Activated CD8-positive, alpha-beta memory T cell treated with anti-CD3 and anti-CD28 coated beads for 24 hours (primary cell): ENCODE measurements at regions not wholly inside any gene's neighbourhood (a gene's known extent, or its start where the extent isn't known, plus 50 kb on each side); places are given as distances from the start of the nearest gene placed in this dataset.
"Not testable (repeated sequence)": the region's sequence is repeated elsewhere in the genome, so short reads cannot be mapped to it uniquely, and the experiment has no call there.

Experiments used
- DNase-seq: peaks from one replicate; pipeline ENCODE4 v3.0.0-alpha.2; 2020

DNA sequence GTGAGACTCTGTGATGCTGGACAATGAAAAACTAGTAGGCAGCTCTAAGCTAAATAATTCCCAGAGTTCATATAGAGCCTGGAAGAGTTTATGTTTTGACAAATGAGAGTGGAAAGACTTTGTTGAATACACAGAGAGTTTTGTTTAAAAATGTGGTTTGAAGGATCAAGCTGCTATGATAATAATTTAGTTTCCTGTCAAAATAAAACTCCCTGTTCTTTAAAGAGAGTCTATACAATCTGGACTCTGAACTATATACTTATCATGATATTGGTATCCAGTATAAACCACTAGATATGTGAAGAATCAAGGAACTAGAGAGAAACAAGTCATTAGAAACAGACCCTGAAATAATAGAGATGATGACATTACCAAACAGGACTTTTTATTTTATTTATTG lies 158.6 kb downstream of the C4orf33 start:
- DNase-seq = no peak

DNA sequence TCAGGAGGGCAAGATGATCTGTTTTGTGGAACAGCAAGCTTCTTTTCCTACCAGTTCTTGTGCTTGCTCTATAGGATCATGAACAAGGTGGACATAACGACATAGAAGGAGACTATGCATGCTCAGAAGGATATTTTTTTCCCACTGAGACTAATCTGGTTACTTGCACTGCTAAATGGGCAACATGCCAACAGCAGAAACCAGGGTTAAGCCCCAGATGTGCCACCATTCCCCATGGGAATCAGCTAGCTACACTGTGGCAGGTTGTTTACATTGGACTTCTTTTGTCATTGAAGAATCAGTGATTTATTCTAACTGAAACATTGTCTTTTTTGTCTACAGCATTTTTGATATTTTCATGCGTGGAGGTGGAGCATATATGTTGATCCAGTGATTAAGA lies 165.6 kb downstream of the C4orf33 start:
- no peak for DNase-seq

DNA sequence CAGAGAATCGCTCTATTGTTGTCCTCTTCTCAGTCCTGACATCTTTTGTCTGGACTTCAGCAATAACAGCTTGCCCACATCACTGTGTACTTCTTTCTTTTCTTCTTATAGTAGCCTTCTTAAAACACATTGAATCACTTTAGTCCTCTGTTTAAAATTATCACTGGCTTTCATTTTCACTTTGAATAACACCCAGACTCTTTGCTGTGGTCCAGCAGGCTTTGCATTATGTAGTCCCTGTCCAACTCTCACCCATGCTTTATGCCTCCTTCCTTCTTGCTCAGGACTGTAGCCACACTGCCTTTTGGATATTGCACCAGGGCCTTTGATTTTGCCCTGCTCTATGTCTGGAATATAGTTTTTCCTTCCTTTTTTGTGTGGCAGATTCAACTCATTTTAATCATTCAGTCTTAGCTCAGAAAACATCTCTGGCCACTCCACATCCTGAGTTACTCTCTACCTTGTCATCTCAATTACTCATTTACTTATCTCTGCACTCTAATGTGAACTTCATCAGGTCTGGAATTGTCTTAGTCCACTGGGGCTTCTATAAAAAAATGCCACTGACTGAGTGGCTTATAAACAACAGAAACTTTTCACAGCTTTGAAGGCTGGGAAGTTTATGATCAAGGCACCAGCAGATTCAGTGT lies 168.2 kb downstream of the C4orf33 start:
- DNase-seq = no peak

DNA sequence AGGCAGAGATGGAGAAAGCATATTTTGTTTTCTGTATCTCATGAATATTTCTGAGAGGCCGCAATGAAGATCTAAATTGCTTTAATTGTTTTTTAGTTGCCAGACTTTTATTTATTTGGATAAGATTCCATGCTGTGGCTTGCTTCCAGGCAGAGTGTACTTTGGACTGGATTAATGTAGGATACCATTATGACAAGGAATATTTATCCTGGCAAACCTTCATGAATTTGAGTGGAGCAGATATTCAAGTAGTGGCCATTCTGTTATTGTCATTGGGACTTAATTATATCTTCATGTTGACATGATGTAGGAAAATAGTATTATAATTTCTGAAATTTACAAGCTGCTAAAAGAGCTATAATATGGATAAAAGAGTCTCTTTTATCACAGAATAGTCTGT lies 182.9 kb downstream of the C4orf33 start:
- no peak for DNase-seq

DNA sequence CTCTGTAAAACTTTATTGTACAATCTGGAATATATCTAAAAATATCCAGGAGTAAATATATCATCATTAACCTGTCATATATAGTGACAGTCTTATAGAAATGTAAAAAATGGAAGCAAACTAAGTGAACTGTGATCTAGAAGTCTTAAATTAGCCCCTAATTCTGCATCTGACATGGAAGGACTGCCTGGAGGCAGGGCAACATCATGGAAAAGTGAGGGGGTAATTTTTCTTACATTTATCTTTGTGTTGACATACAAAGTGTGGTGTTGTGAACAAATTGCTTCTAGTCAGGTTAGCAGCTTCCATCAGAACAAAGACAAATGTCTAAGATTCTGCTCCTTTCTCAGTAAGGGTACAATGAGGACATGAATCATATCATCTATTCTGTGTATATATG lies 186.3 kb downstream of the C4orf33 start:
- no peak for DNase-seq

DNA sequence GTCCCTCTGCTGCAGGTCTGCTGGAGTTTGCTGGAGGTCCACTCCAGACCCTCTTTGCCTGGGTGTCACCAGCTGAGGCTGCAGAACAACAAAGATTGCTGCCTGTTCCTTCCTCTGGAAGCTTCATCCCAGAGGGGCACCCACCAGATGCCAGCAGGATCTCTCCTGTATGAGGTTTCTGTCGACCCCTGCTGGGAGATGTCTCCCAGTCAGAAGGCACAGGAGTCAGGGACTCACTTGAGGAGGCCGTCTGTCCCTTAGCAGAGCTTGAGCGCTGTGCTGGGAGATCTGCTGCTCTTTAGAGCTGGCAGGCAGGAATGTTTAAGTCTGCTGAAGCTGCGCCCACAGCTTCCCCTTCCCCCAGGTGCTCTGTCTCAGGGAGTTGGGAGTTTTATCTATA lies 196.2 kb downstream of the C4orf33 start:
- DNase-seq = not testable (repeated sequence)

DNA sequence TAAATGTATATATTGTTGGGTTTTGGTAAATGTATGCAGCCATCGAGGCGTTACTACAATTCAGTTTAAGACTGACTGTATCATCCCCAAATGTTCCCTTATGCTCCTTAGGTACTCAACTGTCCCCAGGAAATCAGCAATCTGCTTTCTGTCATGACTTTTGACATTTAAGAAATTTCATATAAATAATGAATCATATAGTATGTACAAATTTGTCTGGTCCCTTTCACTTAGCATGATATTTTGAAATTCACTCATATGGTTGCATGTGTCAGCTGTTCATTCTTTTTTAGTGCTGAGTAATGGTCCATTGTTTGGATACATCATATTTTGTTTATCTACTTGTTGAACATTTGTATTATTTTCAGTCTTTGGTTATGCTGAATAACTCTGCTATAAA lies 218.8 kb downstream of the C4orf33 start:
- no peak for DNase-seq

DNA sequence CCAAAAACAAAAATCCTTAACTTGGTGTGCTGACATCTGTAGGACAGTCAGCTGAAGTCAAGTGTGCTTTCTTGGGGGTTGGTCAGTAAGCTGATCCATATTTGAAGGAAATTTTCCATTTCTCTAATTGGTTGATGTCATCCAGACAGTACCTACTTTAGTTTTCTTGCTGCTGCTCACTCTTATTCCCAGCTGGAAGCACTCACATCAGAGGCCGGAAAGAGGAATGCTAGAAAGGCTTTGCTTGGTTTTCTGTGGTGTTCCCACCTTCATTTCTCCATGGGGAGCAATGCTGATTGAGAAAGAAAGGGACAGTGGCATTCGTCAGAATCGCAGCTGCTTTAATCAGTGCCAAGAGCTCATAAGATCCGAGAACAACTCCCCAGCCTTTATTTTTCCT lies 227.0 kb downstream of the C4orf33 start:
- no peak for DNase-seq

DNA sequence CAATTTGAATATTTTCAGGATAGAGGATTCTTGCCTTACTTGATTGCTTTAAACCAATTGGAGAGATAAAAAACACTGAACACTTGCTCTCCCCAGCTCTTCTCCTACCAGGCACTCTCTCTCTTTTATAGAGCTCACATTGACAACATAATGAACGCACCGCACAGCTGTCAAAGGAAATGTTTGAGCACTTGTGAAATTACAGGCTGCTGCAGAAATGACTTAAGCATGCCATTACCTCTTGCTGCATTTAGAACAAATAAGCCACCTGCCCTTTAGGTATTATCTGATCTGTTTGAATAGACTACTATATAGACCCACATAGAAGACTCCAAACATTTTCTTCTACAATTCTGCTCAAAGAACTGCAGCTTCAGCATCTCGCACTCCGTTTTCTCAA lies 227.7 kb downstream of the C4orf33 start:
- DNase-seq = no peak

DNA sequence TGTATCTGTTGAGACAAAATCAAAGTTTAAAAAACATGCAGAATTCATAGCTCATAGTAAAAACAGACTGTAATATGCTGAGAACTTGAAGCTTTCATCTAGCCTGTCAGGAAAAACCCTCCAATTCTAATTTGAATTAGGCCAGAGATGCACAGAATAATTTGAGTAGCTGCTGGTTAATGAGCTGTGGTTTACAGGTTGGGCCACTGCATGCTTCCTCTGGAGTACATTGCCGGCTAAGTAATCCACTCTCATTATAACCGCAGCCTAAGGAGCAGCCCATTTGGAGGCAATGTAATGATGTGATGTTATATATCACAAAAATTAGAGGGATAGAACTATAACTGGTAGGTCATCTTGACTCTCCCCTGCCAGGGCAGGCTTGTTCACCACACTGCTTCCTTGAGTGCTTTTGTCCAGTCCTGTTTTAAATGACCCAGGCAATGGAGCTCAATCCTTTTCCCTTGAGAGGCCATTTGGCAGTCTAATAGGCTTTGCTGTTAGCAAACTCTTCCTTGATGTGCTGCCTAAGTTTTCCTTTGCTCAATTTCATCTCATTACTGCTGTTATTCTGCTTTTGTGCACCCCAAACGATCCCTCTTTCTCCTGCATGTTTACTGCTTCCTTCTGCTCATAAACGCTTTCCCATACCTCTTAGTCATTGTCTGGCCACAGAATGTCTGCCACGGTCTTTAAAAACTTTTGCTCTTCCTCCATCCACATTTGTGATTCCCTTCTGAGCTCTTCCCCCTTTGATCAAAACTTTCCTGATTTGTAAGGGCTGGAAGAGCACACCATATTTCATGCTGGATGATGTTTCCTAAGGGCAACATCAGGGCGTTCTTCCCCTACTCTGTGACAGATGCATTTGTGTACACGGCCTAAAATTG lies 230.9 kb downstream of the C4orf33 start:
- no peak for DNase-seq

DNA sequence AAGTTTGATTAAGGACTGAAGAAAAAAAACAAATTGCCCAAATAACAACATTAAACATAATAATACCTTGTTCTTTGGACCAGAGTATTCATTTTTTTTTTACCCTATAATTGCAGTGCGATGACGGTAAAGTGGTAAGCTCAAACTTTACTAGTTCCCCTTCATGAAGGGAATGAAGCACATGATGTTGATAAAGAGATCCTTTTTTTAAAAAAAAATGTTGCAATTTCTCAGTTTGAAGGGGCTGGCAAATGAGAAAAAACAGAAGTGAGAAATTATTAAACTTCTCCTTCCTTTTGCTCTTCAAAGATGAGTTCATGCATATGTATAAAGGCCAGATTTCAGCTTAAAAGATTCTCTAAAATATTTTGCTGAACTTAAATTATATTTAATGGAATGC lies 231.7 kb downstream of the C4orf33 start:
- no peak for DNase-seq

DNA sequence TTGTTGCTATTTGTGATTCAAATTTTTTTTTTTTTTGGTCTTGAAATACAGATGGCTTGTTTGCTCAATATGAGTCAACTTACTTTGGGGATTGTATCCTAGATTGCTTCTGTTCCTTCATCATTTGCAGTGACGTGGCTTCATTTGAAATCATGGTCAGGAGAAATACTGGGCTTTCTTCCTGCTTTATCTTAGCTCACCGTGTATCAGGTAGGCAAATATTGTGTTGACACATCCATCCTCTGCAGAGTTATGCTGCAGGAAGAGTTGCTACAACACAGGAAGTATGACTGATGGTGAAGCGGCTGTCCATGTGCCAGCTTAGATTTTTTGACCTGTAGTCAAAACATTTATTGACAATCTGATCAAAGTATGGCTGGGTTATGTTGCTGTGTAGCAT lies 232.2 kb downstream of the C4orf33 start:
- DNase-seq = no peak

DNA sequence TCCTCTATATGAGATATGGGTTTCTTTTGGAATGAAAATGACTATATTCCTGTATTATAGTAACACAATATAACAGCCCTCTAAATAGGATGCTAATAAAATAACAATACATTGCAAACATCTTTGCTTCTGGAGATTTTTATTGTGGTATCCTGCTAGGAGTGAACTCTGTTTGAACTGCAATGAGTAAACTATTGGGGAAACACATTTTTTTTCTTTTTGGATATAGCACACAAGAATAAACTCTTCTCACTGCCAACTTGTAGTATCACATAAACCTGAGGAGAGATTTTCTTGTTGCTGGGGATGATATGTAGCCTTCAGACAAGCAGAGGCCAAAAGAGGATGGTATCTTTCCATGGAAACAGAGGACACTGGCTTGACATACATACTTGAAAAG lies 238.2 kb downstream of the C4orf33 start:
- DNase-seq = no peak

DNA sequence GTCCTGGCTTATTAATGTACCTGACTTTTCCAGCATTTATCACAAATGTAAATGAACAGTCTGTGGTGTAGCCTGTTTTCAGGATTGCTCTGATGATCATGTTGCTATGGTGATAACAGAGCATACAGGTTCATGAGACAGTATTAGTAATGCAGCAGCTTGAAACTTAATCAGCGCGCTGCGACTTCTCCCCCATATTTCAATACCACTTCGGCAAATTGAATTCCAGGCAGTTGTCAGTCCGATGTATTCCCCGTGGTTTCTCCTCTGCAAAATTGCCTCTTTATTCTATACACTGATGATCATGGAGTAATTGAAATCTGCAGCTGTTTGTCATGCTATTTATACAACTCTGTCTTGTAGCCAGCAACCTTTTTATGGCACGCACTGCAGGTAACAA lies 239.3 kb downstream of the C4orf33 start:
- no peak for DNase-seq

DNA sequence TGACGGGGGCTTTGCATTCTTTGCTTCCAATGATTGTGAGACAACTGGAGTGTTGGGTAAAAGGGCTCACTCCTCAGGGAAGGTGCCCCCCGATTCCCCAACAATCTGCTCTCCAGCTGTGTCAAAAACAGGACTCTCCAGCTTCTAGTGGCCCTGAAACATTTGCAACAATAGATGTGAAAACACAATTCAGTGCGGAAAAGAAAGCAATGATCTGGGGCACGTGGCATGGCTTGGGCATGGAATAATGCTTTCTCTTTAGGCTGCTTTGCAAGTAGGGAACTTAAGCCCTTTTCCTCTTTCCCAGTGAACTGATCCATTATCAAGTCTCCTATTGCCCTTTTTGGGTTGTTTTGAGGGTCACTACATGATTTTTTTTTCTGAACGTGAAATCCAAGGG lies 239.9 kb downstream of the C4orf33 start:
- DNase-seq = no peak

DNA sequence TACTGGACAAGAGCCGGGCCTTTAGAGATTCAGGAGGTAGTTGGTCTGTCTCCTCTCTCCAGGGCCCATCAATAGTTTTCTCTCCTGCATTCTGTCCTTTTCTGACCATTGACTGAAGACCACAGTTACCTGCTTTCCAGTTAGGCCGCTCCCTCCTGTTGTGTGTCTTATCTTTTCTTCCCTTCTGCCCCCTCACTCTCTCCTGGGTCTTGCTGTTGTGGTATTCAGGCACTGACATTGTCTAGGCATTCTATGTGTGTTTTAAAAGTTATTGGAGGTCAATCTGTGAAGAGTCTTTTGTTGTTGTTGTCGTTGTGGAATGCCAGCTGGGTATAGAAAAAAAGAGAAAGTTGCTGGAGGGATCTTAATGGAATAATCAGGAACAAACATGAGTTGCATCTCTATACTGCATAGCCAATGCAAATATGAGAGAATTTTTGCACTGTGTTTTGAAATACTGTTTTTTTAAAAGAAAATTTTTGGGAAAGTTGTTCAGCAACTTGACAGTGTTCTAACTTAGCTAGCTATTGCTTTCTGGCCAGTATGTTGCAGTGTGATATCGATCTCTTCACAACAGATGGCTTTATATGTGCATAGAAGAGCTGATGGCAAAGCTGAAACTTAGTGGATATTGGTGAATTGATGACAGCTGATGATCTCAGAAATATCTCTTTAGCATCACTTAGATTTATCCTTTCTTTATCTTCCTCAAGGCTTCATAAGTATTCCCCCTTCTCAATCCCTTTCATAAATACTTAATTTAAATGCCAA lies 240.7 kb downstream of the C4orf33 start:
- no peak for DNase-seq

DNA sequence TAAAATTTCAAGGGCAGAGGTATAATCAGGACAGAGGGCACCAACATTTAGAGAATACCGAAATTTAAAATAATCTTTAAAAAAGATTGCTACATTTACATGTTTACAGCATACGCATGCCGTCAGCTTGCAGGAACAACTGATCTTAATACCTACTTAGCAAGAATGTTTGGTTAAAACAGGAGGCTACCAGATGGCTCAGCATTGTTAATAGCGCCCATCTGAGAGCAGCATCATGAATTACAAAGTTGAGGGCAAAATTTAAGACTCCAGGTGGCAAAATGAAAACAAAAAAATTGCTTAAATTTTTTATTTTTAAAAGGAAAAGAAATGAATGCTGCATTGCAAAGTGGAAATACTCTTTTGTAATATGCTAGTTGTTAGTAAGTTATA lies 241.3 kb downstream of the C4orf33 start:
- DNase-seq = no peak

DNA sequence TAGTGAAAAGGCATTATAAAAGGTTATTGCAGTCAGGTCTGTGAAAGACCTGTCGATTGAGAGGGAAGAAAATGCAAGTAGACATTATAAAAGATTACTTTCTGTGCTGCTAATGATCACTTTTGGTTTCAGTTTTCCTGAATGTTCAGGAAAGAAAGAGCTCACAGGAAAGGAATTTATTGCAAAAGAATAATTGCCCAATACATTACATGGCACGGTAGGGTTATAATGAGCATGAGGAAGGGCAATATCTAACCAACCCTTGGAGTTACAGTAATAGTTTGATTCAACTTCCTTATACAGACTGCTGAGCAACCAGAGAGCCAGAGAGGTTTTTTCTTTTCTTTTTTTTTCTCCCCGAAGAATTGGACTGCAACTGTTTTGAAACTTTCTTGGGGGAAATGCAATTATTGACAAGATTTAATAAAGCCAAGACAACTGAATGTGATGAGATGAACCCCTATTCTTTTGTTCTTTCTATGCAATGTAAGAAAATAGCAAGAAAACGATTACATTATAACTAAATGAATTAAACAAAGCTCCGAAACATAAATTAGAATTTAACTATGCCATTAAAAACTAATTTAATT lies 247.0 kb downstream of the C4orf33 start:
- no peak for DNase-seq

DNA sequence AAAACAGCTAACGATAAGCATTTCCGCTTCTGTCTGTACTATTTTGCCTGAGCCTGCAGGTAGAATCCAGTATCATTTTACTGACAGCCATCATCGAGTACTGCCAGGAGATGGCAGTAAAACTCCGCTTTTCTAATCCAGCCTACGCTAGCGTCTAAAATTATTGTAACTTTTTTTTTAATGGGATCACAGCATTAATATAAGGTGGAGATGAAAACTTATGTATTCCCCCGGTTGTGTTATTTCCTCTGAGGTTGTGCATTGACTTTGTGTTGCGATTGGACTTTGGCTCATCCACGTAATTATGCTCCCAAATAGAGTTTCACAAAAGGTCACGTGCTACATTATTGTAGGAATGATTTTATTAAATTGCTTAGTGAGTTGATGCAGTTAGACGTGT lies 248.1 kb downstream of the C4orf33 start:
- no peak for DNase-seq

DNA sequence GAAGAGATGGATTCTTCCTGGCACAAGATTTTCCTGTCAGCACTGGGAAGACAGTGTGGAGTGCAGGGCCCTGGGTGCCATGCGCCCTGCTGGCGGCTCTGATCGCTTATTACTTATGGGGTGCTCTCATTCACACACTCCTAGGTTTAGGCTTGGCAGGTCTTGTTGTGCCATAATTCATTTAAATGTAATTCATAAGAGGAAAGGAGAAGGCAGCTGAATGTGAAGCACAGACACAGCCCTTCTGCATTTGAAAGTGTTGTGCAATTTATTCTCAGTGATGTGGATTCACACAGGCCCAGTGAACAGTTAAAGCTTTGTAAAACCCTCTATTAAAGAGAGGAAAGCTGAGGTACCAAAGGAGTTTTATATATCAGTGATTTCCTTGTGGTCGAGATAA lies 249.7 kb downstream of the C4orf33 start:
- no peak for DNase-seq

DNA sequence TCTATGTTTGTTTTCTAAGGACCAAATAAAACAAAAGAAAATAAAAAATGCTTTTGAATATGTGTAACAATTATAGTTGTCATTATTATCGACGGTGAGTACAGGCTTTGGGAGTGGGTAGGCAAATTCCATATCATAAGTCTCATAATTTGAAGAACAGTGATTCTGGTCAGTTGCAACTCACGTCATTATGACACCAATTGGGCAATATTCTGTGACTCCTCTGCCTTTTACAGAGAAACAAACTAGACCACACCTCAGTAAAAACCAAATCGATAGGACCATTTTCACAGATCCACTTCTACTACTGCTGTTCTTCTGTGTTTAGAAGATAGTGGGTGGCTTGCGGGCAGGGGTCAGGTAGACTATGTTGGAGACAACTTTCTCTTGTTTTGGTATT lies 250.1 kb downstream of the C4orf33 start:
- no peak for DNase-seq

DNA sequence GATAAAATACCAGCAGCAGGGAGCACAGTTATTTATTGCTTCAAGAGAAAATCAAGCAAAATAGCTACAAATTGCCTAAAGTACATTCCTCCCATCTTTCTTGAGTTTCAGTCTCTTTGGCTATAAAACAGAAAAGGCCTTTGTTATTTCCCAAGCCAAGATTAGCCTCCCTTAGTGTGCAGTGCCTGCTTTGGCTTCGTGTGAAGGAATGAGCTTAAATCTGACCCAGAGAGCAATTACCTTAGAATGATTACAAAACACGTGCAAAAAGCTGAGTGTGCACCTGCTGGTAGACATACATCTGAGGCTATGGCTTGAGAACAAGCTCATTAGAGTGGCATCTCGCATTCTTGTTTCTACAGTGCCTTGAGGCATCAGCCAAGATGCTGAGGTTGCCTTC lies 250.8 kb downstream of the C4orf33 start:
- no peak for DNase-seq
